Stomach (tissue), 4 donors: ENCODE measurements at regions not wholly inside any gene's neighbourhood (a gene's known extent, or its start where the extent isn't known, plus 50 kb on each side); places are given as distances from the start of the nearest gene placed in this dataset.

Source experiments
- POLR2AphosphoS5 ChIP-seq, 3 donors: sonication (generic); formaldehyde crosslinking; IDR thresholded peaks; one replicate each; pipeline ENCODE4 v1.6.1; 2016; ENCODE audit warnings: antibody characterized with exemption in 3 of 3
- TF ChIP-seq, protein P1 (sequence below), 7 experiments: fragments of 450-650 bp in 4 of 7; fragments of 200-600 bp in 3 of 7; sonication (generic) in 3 of 7; IDR thresholded peaks; one replicate each; pipeline ENCODE4 v1.5.1; 2016 to 2019; ENCODE audit warnings: antibody characterized with exemption in 7 of 7, control low read depth in 2 of 7, mild to moderate bottlenecking in 1 of 7

DNA sequence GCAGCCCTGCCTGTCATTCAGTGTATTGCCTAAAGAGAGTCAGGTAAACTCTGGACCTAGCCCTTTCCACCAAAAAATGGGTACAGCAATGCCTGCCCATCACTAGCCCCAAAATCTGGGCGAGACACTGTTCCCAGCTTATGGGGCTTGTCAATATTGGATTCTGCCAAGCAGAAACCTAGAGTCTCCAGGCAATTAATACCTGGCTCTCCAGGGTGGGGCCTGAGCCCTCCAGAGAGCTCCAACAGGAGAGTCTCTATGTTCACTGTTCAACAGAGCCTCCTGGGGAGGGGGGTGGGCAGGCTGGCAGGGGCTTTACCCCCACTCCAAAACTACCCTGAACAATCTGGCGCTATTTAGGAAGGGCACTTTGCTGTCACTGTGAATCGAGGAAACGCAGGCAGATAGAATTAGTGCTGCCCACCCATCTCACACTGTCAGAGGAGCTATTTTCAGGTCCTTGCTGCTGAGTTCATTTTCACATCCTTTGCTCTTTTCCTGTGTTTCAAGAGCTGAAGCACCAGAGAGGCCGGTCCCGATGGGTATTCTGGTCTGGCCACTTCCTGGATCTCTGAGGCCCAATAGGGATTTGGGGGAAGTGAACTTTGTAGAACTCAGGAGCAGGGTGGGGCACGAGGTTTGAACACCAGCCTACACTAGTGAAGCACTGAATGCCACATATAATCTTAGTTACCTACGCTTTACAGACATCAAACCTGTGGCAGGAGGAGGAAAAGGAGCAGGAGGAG, 121.8 kb downstream of the C5orf15 start:
- no peak for TF ChIP-seq POLR2AphosphoS5 (IDR thresholded peaks at IDR 0.05)
- TF ChIP-seq, protein P1, sequence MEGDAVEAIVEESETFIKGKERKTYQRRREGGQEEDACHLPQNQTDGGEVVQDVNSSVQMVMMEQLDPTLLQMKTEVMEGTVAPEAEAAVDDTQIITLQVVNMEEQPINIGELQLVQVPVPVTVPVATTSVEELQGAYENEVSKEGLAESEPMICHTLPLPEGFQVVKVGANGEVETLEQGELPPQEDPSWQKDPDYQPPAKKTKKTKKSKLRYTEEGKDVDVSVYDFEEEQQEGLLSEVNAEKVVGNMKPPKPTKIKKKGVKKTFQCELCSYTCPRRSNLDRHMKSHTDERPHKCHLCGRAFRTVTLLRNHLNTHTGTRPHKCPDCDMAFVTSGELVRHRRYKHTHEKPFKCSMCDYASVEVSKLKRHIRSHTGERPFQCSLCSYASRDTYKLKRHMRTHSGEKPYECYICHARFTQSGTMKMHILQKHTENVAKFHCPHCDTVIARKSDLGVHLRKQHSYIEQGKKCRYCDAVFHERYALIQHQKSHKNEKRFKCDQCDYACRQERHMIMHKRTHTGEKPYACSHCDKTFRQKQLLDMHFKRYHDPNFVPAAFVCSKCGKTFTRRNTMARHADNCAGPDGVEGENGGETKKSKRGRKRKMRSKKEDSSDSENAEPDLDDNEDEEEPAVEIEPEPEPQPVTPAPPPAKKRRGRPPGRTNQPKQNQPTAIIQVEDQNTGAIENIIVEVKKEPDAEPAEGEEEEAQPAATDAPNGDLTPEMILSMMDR (IDR thresholded peaks at IDR 0.05): no peak
